Prostate gland (tissue), 2 donors: ENCODE measurements at regions not wholly inside any gene's neighbourhood (a gene's known extent, or its start where the extent isn't known, plus 50 kb on each side); places are given as distances from the start of the nearest gene placed in this dataset.

Source experiments
- CTCF ChIP-seq, 4 experiments: fragments of 200-600 bp in 2 of 4; fragments of 450-650 bp in 2 of 4; sonication (generic) in 2 of 4; IDR thresholded peaks; 1 replicate in 3 of 4; 2 replicates in 1 of 4; pipeline ENCODE4 v1.5.1; 2016 to 2019; ENCODE audit warnings: antibody characterized with exemption in 4 of 4, mild to moderate bottlenecking in 2 of 4, moderate library complexity in 2 of 4
- POLR2A ChIP-seq: fragments of 450-650 bp; IDR thresholded peaks from one replicate; pipeline ENCODE4 v1.6.1; 2016; ENCODE audit warnings: antibody characterized with exemption, mild to moderate bottlenecking

- TF ChIP-seq CTCF (IDR thresholded peaks at IDR 0.05): no peak
- TF ChIP-seq POLR2A: no peak
Observed at GRCh38 chr7:95658676-95659075, 62.4 kb upstream of the PDK4 start.
